DND-41 (cell line): ENCODE measurements at regions not wholly inside any gene's neighbourhood (a gene's known extent, or its start where the extent isn't known, plus 50 kb on each side); places are given as distances from the start of the nearest gene placed in this dataset.

ENCODE experiments used
- ATAC-seq: fragments of 200-7000 bp; cut with Tn5 transposase; 3 replicates; pipeline ENCODE4 v1.9.1; 2021; ENCODE audit warnings: low read depth; ENCODE audit not compliant: insufficient read depth
- DNase-seq: peaks from one replicate; pipeline ENCODE4 v3.0.0-alpha.2; 2020
- H2AFZ ChIP-seq: 2 replicates; pipeline ENCODE4 v1.6.0; 2012; ENCODE audit warnings: low read depth, low read length
- H3K27ac ChIP-seq: 2 replicates; pipeline ENCODE4 v1.5.1; 2012; ENCODE audit warnings: low read length, inconsistent platforms
- H3K27me3 ChIP-seq: fragments of 200-600 bp; sonication (generic); 2 replicates; pipeline ENCODE4 v1.6.0; 2012; ENCODE audit warnings: low read length, mild to moderate bottlenecking, inconsistent platforms; ENCODE audit not compliant: insufficient read depth, poor library complexity
- H3K36me3 ChIP-seq: 2 replicates; pipeline ENCODE4 v1.5.1; 2012; ENCODE audit warnings: low read length, inconsistent platforms; ENCODE audit not compliant: insufficient read depth
- H3K4me1 ChIP-seq: 2 replicates; pipeline ENCODE4 v1.5.1; 2012; ENCODE audit warnings: mild to moderate bottlenecking, low read length; ENCODE audit not compliant: insufficient read depth
- H3K4me2 ChIP-seq: 2 replicates; pipeline ENCODE4 v1.6.0; 2012; ENCODE audit warnings: mild to moderate bottlenecking, moderate library complexity, low read length, inconsistent platforms; ENCODE audit not compliant: insufficient read depth
- H3K4me3 ChIP-seq, 2 experiments: fragments of 200-600 bp in 1 of 2; shearing (Covaris generic) in 1 of 2; 2 replicates each; pipeline ENCODE4 v1.5.1; 2012 to 2016; ENCODE audit warnings: inconsistent platforms in 2 of 2, low read length in 2 of 2, mild to moderate bottlenecking in 2 of 2, low read depth in 1 of 2, moderate library complexity in 1 of 2
- H3K79me2 ChIP-seq: 2 replicates; pipeline ENCODE4 v1.6.0; 2012; ENCODE audit warnings: low read length, inconsistent platforms; ENCODE audit not compliant: insufficient read depth
- H3K9ac ChIP-seq: 2 replicates; pipeline ENCODE4 v1.6.0; 2012; ENCODE audit warnings: low read depth, mild to moderate bottlenecking, inconsistent platforms, low read length, moderate library complexity
- H3K9me3 ChIP-seq: 2 replicates; pipeline ENCODE4 v1.5.1; 2012; ENCODE audit warnings: low read length, moderate library complexity, mild to moderate bottlenecking, inconsistent platforms; ENCODE audit not compliant: insufficient read depth, severe bottlenecking
- H4K20me1 ChIP-seq: 2 replicates; pipeline ENCODE4 v1.6.0; 2012; ENCODE audit warnings: low read length; ENCODE audit not compliant: insufficient read depth
- CTCF ChIP-seq: IDR thresholded peaks from 2 replicates; pipeline ENCODE4 v1.5.1; 2012; ENCODE audit warnings: borderline replicate concordance, low read length, moderate library complexity, mild to moderate bottlenecking; ENCODE audit not compliant: poor library complexity, severe bottlenecking; ENCODE audit errors: extremely low read depth
- EZH2 ChIP-seq: IDR thresholded peaks from 3 replicates; pipeline ENCODE4 v1.6.1; 2012; ENCODE audit warnings: borderline replicate concordance, low read depth, mild to moderate bottlenecking, moderate library complexity, low read length, inconsistent platforms; ENCODE audit not compliant: severe bottlenecking

DNA sequence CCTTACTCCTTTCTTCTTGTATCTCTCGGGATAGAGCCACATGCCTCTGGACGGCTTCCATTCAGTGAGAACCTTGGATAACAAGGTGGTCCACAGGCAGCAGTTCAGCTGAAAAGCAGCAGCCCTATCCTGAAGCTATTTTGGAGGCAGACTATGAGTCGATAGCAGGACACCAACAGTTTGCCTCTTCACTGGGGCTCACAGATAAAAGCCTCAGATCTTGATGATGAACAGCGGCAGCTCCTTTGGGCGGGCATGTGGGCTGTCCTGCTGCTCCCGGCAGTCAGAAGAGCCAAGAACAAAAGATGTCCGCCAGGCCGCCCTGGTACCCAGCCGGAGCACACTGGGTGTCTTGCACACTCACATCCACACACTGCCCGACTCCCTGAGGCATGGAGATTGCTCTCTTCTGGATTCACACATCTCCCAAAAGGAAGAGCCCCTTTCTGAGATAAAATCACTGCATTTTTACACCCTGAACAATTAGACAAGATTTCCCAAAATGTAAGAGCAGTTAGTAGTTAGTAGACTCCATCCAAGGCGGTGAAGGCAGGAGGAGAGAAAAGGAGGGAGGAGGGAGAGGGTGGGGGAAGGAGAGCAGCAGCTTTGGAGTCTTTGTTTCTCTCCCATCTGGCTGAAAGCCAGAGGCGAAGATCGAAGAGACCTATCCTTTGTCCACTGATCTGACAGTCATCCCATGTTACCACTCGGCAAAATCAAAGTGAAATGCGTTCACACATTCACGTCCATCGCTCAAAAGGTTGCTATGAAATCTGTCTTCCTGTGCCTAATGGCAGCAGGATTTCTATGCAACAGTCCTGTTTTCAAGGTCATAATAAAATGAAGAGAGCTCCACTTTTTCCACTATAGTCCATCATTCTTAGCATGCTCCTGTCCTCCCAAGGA is 90.1 kb upstream of the KLF7 start:
- Histone ChIP-seq H3K9ac (no peak overlapping the region), H3K4me2 (no peak overlapping the region)
- DNase-seq = no peak

DNA sequence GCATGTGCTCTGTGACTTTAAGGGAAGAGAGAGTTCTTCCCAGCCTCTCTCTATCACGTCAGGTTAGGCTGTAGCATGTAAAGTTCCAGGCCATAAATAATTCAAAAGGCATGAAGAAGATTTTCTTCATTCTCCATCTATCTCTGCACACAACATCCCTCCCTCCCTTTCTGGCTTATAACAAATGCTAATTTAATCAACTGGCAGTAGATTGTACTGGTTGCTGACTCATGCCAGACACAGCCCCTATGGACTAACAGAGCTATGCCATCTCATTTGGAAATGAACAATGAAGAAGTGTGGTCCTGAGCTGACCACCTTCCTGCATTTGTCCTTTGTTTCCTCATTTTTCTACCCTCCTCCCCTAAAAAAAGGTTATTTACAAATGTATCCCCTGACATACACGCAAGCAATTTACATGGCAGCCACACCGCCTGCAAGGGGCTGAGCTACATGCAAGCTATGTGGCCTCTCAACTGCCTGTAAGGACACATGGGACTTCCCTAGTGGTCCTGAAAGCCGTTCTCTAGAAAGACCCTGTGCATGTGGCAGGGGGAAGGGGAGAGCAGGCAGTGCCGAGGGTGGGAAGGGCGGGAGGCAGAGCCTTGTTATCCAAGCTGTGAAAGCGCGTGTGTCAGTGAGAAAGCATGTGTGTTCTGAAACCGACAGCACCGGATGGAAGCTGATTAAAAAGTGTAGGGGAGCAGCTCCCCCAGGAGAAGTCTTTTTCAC is 90.9 kb upstream of the KLF7 start:
- Histone ChIP-seq H3K36me3 (no peaks in the 10 kb centered on the region), H3K4me1 (no peaks in the 10 kb centered on the region), H4K20me1 (no peaks in the 10 kb centered on the region), H2AFZ (no peak overlapping the region), H3K4me2 (no peak overlapping the region), H3K9me3 (no peaks in the 10 kb centered on the region), H3K27me3 (peaks cover 13% of the 10 kb centered on the region), H3K4me3 (no peak overlapping the region), H3K9ac (no peak overlapping the region), H3K79me2 (no peaks in the 10 kb centered on the region), H3K27ac (no peak overlapping the region)
- TF ChIP-seq CTCF = no peak
- no peak for TF ChIP-seq EZH2
- DNase-seq = no peak
- no peak for ATAC-seq

More for the DNA sequence above, 90.1 kb upstream of the KLF7 start:
- TF ChIP-seq EZH2 (no peak), CTCF (no peak)
- H3K9me3 ChIP-seq = no peaks in the 10 kb centered on the region
- no peaks in the 10 kb centered on the region for H3K4me1 ChIP-seq
- no peak overlapping the region for H3K4me3 ChIP-seq
- H3K27me3 ChIP-seq = peaks cover 13% of the 10 kb centered on the region
- no peak overlapping the region for H2AFZ ChIP-seq
- H3K36me3 ChIP-seq = no peaks in the 10 kb centered on the region
- ATAC-seq = no peak
- no peaks in the 10 kb centered on the region for H3K79me2 ChIP-seq
- no peak overlapping the region for H3K27ac ChIP-seq
- H4K20me1 ChIP-seq = no peaks in the 10 kb centered on the region

DNA sequence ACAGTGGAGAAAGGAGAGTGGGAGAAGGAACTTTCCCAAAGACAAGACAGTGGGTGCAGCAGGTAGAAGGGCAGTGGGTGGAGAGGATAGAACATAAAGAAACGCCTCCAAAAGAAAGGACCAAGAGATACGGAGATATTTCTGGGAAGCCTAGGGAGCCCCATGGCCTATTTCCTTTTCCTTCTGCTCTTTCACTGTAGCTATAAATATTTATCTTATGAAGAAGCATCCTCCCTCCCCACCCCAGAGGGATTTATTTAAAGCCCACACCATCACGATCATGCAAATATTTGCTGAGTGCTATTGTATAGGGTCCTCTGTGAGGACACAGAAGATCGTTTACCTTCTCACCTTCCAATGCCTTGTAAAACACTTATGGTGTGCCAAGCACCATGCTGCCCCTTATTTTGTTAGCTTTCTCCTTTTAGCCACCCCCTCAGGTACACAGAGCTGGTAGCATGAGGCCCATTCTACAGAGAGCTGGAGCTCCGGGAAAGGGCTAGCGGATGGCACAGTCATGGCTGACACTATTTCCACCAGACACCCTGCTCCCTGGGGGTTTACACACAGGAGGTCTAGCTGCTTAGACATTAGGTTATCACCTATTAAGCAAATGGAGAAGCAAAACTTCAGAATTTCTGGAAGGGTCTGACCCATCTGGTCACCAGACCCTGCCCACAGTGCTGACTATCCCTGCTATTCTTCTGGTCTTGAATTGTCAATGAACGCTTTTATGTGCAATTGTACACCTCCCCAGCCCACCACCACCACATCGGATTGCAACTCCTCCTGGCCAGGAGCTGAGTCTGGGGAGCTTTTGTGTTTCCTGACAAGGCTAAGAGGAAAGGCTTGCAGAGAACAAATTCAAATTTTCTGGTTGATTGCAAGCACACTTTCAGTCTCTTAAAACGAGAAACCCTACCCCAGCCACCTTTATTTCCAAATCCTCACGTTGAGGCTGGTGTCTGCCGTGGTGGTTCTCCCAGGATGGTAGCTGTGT is 91.8 kb upstream of the KLF7 start:
- H3K9ac ChIP-seq = no peak overlapping the region
- H3K36me3 ChIP-seq = no peaks in the 10 kb centered on the region
- no peak overlapping the region for H2AFZ ChIP-seq
- no peaks in the 10 kb centered on the region for H3K79me2 ChIP-seq
- H4K20me1 ChIP-seq = no peaks in the 10 kb centered on the region
- TF ChIP-seq CTCF (no peak), EZH2 (no peak)
- no peak overlapping the region for H3K27ac ChIP-seq
- DNase-seq (no peak), ATAC-seq (no peak)
- H3K4me3 ChIP-seq = no peak overlapping the region
- H3K27me3 ChIP-seq = peaks cover 13% of the 10 kb centered on the region
- H3K4me2 ChIP-seq = no peak overlapping the region
- H3K9me3 ChIP-seq = no peaks in the 10 kb centered on the region
- no peaks in the 10 kb centered on the region for H3K4me1 ChIP-seq
